ENCODE measurements at regions not wholly inside any gene's neighbourhood (a gene's known extent, or its start where the extent isn't known, plus 50 kb on each side); places are given as distances from the start of the nearest gene placed in this dataset.

DNA sequence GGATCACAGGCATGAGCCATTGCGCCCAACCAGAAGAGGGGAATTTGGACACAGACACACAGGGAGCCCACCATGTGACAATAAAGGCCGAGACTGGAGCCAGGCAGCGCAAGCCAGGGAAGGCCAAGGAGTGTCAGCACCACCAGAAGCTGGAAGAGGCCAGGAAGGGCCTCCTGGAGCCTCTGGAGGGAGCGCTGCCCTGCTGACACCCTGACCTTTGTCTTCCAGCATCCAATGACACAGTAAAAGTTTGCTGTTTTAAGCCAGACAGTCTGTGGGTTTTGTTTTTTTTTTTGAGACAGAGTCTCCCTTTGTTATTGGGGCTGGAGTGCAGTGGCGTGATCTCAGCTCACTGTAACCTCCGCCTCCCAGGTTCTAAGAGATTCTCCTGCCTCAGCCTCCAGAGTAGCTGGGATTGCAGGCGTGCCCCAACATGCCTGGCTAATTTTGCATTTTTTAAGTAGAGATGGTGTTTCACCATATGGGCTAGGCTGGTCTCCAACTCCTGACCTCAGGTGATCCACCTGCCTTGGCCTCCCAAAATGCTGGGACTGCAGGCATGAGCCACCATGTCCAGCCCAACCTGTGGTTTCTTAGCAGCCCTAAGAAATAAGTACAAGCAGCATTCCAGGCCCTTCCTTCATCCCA lies 215.8 kb downstream of the CTTN start:
- no peak for DNase-seq

DNA sequence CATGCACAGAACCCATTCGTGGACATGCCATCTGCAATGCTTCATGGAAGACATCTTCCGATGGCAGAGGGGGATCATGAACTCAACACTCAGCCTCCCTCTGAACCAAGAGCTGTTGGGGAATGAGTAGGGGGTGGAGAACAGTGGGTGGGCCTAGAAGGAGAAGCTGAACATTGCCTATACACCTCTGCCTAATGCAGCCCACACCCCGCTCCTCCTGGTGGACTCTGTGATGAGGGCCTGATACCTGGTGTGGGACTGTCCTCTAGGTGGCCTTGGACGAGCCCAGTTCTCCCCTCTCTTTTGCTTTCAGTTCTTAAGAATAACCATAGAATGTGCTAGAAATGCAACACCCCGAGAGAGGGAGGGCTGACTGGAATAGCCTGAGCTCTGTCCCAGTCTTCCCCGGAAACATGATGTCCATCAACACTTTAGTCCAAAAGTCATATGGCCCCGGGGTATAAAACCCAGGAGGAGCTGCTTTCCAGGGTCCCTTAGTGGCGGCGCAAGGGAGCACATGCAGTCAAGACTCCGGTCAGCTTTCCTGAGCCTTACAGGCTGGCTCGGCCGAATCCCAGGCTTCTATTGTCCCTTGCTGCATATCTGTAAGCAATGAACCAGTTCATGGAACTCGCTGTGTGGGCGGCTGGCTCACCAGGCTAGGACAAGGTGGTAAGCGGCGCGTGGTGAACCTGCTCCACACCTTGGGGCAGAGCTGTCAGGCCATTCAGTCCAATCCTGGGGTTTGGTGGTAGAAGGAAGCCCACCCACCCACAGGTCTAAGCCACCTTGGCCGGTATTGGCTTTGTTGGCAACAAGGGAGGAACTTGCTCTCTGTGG lies 216.9 kb downstream of the CTTN start:
- DNase-seq: no peak

DNA sequence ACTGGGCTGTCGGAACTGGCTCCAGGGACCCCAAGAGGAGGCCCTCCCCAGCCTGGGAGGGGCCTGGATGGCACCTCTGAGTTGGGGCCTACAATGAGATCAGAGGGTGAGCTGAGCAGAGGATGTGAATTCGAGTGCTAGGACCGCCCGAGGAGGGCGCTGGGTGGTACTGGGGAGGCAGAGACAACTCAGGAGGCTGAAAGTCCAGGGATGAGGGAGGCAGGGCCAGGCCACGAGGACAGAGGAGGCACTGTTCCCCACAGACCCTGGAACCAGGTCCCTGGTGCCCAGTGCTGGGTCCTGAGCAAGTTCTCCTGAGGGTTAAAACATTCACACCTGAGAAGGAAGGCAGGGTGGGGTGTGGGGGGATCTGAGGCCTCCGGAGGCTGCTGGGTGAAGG lies 218.0 kb downstream of the CTTN start:
- DNase-seq: no peak

DNA sequence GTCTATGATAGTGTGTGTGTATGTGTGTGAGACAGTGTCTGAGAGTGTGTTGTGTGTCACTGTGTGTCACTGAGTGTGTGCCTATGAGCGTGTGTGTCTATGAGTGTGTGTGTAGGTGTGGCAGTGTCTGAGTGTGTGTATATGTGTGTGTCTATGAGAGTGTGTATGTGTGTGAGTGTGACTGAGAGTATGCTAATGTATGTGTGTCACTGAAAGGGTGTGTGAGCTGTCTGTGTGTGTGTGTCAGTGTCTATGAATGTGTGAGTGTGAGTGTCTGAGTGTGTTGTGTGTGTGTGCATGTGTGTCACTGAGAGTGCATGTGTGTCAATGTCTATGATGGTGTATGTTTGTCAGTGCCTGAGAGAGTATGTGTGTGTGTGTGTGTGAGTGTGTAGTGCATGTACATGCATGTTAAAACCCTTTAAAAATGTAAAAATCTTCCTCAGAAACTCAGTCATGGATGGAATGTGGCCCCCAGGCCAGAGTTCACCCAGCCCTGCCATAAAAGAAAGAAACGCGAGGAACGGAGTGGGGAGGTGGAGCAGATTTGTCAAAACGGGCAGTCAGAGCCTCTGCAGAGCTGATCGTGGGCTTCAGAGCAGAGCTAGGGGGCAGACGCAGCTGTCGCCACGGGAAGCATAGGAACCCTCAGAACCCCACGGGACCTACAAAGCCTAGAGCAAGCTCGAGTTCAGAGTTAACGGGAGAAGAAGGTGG lies 218.8 kb downstream of the CTTN start:
- no peak for DNase-seq

DNA sequence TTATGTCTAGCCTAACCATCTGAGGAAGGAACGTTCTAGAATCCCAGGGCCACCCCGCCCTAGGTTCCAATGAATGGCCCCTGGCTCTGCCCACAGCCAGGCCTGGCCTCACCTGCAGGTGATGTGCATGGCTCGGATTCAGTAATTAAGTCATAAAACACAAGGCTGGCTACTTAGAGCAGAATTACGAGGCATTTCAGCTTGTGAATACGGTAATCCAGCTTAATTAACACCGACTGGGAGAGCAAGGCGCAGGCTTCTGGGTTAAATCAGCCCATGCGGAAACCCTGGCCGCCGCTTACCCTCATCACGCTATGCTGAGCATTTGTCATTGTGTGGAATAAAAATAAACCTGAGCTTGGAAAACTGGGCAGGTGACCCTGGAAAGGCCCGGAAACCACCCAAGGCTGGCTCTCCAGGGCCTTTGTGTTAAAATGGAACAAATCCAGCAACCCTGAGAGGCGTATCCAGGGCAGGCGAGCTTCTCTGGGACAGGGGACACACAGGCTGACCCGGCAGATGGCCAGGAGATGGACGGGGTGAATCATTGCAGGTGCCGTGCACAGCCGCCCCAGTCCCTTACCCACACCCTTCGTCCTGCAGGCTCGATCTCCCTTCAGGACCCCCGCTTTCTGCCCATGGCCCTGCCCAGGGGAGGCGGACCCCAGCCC lies 220.2 kb downstream of the CTTN start:
- DNase-seq: no peak

DNA sequence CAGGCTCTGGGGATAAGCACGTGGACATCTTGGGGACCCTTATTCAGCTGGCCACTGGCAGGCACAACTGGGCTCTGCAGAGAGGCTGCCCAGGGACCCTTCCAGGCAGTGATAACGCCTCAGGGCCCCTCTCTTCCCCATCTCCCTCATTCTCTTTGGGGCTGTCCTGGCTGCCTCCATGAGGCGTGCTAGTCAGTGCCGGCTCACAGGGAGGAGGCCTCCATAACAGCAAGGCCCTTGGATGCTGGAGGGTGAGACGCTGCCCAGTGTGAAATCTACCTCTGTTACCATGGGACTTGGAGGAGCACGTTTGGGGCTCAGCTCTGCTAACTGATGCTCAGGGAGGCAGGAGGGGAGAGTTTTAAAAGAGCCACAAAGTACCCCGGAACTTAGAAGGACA lies 221.3 kb downstream of the CTTN start:
- DNase-seq: no peak

DNA sequence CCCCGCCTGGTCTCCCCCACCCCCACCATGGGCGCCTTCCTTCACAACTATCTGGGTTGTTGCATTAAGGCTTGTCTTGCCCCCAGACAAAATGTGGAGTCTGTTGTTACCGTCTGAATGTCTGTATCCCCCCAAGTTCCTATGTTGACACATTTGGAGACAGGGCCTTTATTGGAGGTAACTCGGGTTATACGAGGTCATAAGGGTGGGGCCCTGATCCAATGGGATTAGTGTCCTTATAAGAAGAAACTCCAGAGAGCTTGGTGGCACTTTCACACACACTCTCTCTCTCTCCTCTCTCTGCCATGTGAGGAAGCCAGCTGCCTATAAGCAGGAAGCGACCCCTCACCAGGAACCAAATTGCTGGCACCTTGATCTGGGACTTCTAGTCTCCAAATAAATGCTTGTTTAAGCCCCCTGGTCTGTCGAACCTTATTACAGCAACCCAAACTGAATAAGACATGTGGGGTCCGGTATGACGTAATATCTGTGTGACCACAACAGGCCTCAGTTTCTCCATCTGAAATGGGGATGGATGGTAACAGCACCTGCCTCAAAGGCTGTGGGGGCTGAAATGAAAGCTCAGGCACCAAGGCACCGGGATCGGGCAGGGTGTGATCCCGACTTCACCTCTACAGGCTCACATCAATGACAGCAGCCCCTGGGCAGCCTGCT lies 222.3 kb downstream of the CTTN start:
- no peak for DNase-seq

DNA sequence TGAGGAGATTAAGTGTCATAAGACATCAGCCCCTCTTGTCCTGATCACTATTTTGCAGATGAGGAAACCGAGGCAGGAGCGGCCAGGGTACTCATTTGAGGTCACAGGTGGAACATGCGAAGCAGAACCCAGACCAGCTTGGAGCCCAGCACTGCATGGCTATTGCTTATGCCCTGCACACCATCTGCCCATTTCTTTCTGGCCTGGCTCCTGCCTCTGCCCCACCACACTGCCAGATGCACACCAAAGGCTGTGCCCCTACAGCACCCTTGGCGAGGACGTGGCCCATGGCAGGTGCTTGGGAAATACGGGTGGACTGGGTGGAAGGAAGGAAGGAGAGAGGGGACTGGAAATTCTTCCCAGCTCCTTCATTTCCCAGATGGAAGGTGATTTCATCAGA lies 222.9 kb downstream of the CTTN start:
- DNase-seq: no peak

DNA sequence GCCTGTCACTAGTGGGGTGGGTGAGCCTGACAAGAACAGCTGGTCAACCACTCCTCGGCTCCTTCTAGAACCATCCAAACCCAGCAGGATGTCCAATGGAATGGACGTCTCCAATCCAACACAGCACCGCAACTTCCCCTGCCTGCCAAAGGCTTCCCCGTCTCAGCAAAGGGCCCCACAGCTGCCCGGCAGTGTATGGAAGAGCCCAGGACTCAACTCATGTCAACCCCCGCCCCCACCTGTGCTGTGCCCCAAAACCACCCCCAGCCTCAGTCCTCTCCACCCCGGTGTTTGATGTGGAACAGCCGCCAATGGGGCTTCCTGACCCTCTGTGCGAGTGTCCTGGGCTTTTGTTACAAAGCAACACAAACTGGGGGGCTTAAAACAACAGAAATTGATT lies 223.8 kb downstream of the CTTN start:
- no peak for DNase-seq

DNA sequence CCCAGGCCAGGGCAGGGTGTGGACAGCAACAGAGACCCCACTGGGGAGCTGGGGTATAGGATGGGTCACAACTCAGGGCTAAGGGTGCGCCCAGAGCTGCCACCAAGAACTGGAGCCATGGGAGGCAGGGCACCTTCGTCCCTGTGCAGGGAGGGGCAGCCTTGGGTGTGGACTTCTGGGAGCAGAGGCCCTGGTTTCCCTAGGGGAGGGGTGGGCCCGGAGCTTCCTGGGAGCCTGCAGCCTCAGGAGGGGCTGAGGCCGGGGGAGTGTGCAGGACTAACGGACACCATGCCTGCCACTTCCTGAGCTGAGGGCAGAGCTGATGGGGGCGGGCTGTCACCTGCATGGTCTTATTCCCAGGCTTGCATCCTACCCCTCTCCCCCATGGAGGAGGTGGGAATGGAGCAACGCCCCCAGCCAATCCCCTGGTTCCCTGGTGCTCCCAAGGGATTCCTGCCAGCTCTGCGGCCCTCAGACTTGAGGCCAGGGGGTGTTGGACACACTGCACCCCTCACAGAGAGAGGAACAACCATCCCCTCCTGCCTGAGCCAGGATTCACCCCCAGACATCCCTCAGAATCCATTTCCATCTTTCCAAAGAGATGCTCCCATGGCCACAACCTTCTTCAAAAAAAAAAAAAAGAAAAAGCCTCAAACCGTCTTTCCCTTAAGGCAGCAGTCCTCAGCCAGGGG lies 225.7 kb downstream of the CTTN start:
- DNase-seq: no peak

DNA sequence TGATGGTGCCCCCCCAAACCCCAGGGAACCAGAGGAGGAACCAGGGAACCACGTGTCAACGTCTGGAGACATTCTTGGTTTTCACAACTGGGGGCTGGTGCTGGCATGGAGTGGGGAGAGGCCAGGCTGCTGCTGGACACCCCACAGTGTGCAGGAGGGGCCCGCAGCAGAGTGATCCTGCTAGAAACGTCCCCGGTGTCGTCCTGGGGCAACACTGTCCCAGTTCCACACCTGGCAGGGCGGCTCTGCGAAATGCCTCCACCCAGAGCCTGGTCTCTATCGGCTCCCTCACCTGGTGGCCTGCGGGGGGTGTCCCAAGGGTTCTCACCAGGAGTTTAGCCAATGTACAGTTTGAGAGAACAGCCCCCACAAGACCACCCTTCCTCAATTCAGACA lies 226.3 kb downstream of the CTTN start:
- no peak for DNase-seq

DNA sequence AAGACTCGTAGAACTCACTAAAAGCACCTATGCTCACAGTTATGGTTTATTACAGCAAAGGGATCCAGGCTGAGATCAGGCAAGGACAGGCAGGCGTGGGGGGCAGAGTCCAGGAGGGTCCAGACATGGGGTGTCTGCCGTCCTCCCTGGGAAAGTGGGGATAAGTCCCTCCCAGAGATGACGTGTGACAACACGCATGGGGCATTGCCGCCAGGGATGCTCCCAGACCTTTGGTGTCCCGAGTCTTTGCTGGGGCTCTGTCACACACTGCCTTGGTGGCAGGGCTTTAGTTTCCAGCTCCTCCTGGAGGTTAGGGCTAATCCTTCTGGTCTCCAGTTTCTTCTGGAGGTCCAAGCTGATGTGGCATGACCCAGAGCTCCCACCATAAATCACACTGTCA lies 226.7 kb downstream of the CTTN start:
- DNase-seq: no peak

DNA sequence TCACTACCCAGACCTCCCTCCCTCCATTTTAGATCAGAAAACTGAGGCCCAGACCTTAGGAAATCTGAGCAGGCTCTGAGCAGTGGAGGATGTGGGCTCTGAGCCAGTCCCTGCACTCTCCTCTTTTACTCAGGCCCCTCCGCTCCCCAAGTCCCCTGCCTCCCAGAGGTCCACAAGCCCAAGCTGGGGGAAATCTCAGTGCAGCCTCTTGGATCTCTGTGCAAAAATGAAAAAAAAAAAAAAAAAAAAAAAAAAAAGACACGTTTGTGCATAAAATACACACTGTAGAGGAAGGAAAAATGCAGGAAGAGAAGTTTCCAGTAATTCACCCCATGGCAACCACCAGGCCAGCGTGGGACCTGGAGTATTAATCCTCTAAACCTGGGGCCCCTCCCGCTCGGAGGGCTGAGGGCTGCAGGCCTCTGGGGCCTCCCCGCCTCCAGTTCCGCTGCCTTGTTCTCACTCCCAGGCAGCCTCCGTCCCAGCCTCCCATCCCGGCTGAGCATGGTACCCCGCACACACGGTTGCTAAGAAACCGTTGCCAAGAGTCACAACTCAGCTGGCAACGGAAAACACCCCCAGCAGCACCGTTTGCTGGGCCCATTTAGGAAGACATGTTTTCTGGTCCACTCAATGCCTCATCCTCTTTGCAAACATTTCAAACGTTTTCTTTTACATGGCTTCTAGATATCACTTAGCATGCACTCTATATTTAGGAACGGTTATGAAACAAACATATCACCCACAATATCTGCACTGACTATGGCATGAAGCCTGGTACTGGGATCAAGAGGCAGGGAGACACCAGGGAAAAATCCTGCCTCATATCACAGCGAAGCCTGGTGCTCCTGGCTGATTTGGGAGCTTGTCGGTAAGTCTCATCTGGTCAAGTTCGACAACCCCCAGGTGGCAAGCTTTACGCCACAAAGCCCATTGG lies 227.5 kb downstream of the CTTN start:
- DNase-seq: no peak

DNA sequence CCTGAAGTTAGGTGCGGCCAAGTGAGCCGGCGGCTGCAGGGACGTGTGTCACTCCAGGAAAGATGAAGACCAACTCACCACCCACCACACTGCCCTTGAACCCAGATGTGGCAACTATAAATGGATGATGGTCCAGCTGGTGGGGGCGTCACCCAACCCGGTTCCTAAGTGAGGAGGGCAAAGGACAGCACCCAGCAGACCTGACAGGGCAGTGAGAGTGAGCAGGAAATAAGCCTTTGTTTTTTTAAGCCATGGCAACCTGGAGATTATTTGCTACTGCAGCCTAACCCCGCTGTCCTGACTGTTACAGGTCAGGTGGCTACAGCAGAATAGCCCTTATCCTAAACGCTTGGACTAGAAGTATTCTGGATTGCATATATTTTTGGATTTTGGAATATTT lies 228.9 kb downstream of the CTTN start:
- no peak for DNase-seq

DNA sequence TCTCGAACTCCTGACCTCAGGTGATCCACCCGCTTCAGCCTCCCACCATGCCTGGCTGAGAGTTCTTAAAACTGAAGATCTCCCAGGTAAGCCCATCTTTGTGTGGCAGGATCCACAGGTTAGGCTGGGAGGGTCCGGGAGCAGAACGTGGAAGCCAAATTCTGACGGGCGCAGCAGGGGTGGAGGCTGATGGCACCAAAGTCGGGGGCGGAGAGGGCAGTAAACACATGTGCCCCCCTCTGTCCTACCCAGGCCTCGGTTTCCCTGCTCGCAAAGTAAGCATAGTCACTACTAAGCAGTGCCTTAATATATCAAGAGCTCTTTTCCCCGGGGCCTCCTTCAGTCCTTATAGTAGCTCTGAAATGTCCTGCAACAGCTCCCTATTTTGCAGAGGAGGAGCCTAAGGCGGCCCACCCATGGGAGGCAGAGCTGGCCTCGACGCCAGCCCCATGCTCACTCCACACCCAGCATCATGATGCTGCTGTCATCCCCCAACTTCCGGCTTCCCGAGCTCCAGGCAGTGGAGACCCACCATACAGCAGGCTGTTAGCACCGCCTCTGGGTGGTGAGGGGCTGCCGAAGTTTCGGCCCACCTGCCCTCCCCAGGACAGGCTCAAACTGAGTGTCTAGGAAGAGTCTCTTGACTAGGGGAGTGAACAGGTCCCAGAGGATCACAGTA lies 230.0 kb downstream of the CTTN start:
- no peak for DNase-seq

DNA sequence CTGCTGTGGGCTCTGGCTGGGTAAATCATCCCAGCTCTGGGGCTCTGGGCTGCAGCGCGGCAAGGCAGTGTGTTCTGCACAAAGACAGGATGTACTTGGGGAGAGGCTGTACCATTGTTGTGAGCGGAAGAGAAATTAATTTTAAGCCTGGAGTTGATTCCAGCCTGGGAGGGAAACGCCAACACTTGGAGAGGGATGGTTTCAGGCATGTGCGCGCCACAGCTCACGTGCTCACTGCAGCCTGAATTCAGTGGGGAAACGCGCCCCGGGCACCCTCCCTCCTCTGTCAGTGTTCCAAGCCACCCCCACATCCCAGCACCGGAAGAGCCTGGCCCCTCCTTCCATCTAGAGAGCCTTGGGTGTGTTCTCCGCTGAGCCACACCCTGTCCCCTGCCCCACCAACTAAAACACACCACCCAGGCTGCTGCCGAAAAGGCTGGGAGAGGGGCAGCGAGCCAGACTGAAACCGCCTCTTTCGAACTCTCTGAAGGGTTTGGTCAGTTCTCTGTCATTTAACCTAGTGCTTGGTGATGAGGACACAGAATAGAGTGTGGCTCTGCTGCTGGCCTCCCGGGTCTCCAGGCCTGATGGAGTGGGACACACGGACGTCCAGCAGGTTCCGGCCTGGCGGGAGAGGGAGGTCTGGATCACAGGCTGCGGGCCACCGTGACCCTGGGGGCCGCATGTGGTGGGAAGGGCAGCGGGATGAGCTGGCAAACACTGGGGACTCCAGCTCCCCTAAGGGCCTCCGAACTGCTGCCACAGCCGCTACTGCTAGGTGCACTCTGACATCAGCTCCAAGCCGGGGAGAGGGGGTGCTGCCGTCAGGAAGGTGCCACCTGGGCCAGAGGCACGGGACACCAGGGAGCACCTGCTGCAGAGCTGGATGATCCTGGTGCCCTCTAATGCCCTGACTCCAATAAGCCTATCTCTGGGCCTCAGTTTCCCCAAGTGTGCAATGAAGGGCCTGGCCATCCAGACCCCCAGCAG lies 230.8 kb downstream of the CTTN start:
- no peak for DNase-seq

DNA sequence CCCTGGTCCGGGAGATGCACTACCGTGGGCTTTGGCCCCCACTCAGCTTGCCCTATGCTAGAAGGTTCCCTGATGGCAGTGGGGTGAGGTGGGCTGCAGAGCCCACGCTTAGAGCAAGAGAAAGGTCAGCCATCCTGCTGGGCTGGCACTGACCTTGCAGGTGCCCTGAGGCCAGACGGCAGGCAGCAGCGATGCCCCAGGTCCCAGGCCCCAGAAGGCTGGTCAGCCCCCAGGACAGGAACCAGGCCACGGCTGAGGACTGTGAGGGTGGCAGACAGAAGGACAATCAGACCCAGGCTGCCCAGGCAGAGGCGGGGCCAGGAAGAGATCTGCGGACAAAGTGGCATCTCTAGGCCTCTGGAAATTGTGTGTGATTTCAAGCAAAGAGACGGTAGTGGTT lies 231.7 kb downstream of the CTTN start:
- no peak for DNase-seq

DNA sequence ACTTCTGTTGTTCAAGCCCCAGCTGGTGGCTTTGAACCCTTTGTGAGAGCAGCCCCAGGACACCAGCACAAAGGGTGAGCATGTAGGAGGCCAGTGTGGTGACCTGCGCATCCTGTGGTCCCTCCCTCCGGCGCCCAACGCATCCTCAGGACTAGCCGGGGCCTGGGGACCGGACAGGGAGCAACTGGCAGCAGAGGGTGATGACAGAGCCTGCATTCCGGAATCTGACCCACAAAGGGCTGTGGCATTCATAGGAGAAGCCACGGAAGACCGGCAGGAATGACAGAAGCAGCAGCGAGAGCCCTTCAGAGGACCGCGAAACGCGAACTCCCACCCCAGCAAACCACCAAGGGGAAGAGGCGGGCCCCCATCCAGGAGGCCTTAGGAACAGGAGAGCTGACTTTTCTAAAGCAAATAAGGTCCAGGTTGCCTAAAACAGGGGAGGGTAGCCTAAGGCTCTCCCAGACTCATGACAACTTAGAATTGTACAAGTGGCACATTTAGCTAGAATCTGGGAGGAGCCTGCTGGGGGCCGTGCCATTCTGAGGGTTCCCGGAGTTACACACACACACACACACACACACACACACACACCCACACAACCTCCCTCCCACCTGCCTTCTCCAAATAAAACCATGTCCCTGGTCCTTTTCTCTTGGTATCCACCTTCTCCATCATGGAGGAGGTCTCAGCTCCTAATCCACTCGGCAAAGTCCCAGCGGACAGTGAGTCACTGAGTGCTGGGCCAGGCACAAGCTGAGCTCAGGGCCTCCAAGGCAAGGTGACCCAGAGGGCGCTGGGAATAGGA lies 232.7 kb downstream of the CTTN start:
- DNase-seq: no peak
